Central memory CD4-positive, alpha-beta T cell (primary cell): ENCODE measurements at regions not wholly inside any gene's neighbourhood (a gene's known extent, or its start where the extent isn't known, plus 50 kb on each side); places are given as distances from the start of the nearest gene placed in this dataset.
"Not testable (repeated sequence)": the region's sequence is repeated elsewhere in the genome, so short reads cannot be mapped to it uniquely, and the experiment has no call there.

Experiments used
- DNase-seq: peaks from one replicate; pipeline ENCODE4 v3.0.0; 2022

GRCh38 chr1:38787041-38787440 lies 72.5 kb downstream of the RRAGC start:
- no peak for DNase-seq

GRCh38 chr1:38786040-38786436 lies 73.5 kb downstream of the RRAGC start:
- DNase-seq: no peak

- DNase-seq: no peak
Observed at GRCh38 chr1:38785285-38786039, 74.1 kb downstream of the RRAGC start.

GRCh38 chr1:38784452-38785284 lies 74.9 kb downstream of the RRAGC start:
- DNase-seq: no peak

- DNase-seq: no peak
Observed at GRCh38 chr1:38783640-38784229, 75.8 kb downstream of the RRAGC start.

- no peak for DNase-seq
Observed at GRCh38 chr1:38781872-38782617, 77.5 kb downstream of the RRAGC start.

- DNase-seq: no peak
Observed at GRCh38 chr1:38780133-38780532, 79.4 kb downstream of the RRAGC start.

GRCh38 chr1:38779491-38779890 lies 80.1 kb downstream of the RRAGC start:
- no peak for DNase-seq

GRCh38 chr1:38778521-38778920 lies 81.1 kb downstream of the RRAGC start:
- DNase-seq: no peak

- no peak for DNase-seq
Observed at GRCh38 chr1:38778051-38778450, 81.5 kb downstream of the RRAGC start.

- no peak for DNase-seq
Observed at GRCh38 chr1:38777464-38777957, 82.1 kb downstream of the RRAGC start.

- DNase-seq: no peak
Observed at GRCh38 chr1:38776466-38777065, 83.0 kb downstream of the RRAGC start.

GRCh38 chr1:38775175-38775845 lies 84.3 kb downstream of the RRAGC start:
- no peak for DNase-seq

- DNase-seq: no peak
Observed at GRCh38 chr1:38773483-38773882, 86.1 kb downstream of the RRAGC start.

- DNase-seq: no peak
Observed at GRCh38 chr1:38772953-38773352, 86.6 kb downstream of the RRAGC start.

- DNase-seq: no peak
Observed at GRCh38 chr1:38772026-38772425, 87.5 kb downstream of the RRAGC start.

GRCh38 chr1:38770516-38771173 lies 88.9 kb downstream of the RRAGC start:
- not testable (repeated sequence) for DNase-seq

- DNase-seq: no peak
Observed at GRCh38 chr1:38766125-38766524, 93.4 kb downstream of the RRAGC start.

- DNase-seq: no peak
Observed at GRCh38 chr1:38763121-38763520, 96.5 kb downstream of the RRAGC start.

- no peak for DNase-seq
Observed at GRCh38 chr1:38760562-38760961, 99.0 kb downstream of the RRAGC start.

GRCh38 chr1:38758820-38759219 lies 100.8 kb downstream of the RRAGC start:
- DNase-seq: no peak
